CD4-positive, alpha-beta memory T cell (primary cell): ENCODE measurements at regions not wholly inside any gene's neighbourhood (a gene's known extent, or its start where the extent isn't known, plus 50 kb on each side); places are given as distances from the start of the nearest gene placed in this dataset.

ENCODE experiments used
- CTCF ChIA-PET: fragments of 350-600 bp; sonication (Branson Sonifier 250); formaldehyde crosslinking; loops from one replicate; lab custom pipeline; 2021; ENCODE audit warnings: inconsistent platforms; ENCODE audit not compliant: partially characterized antibody; lab: Charles Lee
- POLR2A ChIA-PET: fragments of 350-600 bp; sonication (Branson Sonifier 250); formaldehyde crosslinking; loops from one replicate; lab custom pipeline; 2021; ENCODE audit not compliant: partially characterized antibody; lab: Charles Lee
- DNase-seq, 5 donors: peaks; one replicate each; pipeline versions ENCODE4 v3.0.0 to v3.0.0-alpha.2; 2020 to 2022; ENCODE audit warnings: mixed read lengths in 1 of 5
- H3K27ac ChIP-seq: one replicate; pipeline ENCODE4 v1.7.0; 2013; ENCODE audit warnings: low read depth, low read length
- H3K27me3 ChIP-seq: 2 replicates; pipeline ENCODE4 v1.7.0; 2013; ENCODE audit warnings: mild to moderate bottlenecking, low read length, moderate library complexity; ENCODE audit not compliant: insufficient read depth
- H3K36me3 ChIP-seq: 2 replicates; pipeline ENCODE4 v1.7.0; 2013; ENCODE audit warnings: mild to moderate bottlenecking, low read length, moderate library complexity; ENCODE audit not compliant: insufficient read depth
- H3K4me1 ChIP-seq: 2 replicates; pipeline ENCODE4 v1.7.0; 2013; ENCODE audit warnings: mild to moderate bottlenecking, low read length, moderate library complexity; ENCODE audit not compliant: insufficient read depth
- H3K4me3 ChIP-seq, 2 donors: one replicate each; pipeline ENCODE4 v1.7.0; 2013; ENCODE audit warnings: low read length in 2 of 2, mild to moderate bottlenecking in 1 of 2
- H3K9me3 ChIP-seq, 2 donors: one replicate each; pipeline ENCODE4 v1.7.0; 2013; ENCODE audit warnings: low read length in 2 of 2, control low read depth in 1 of 2; ENCODE audit not compliant: control insufficient read depth in 1 of 2
- H3K27ac Mint-ChIP-seq, 7 donors: one replicate each; pipeline ENCODE4 v1.8.0; 2020 to 2021; ENCODE audit warnings: mixed read lengths in 7 of 7, mild to moderate bottlenecking in 6 of 7, inconsistent platforms in 3 of 7, moderate library complexity in 3 of 7
- H3K27me3 Mint-ChIP-seq, 2 donors: one replicate each; pipeline ENCODE4 v1.8.0; 2020 to 2021; ENCODE audit warnings: mixed read lengths in 2 of 2
- H3K36me3 Mint-ChIP-seq, 2 donors: one replicate each; pipeline ENCODE4 v1.8.0; 2020 to 2021; ENCODE audit warnings: mixed read lengths in 2 of 2, inconsistent platforms in 1 of 2, mild to moderate bottlenecking in 1 of 2
- H3K4me1 Mint-ChIP-seq, 4 donors: one replicate each; pipeline ENCODE4 v1.8.0; 2020 to 2021; ENCODE audit warnings: mixed read lengths in 4 of 4, mild to moderate bottlenecking in 1 of 4
- H3K4me3 Mint-ChIP-seq, 8 donors: one replicate each; pipeline ENCODE4 v1.8.0; 2020 to 2021; ENCODE audit warnings: mixed read lengths in 8 of 8, mild to moderate bottlenecking in 7 of 8, moderate library complexity in 6 of 8, inconsistent platforms in 3 of 8
- H3K9me3 Mint-ChIP-seq, 8 donors: one replicate each; pipeline ENCODE4 v1.8.0; 2020 to 2021; ENCODE audit warnings: mixed read lengths in 8 of 8, mild to moderate bottlenecking in 5 of 8, inconsistent platforms in 3 of 8, moderate library complexity in 1 of 8
- intact Hi-C: fragments of 100-400 bp; cut with micrococcal nuclease; formaldehyde crosslinking; loops from one replicate; pipeline ENCODE4 v1.15.1; 2023

- DNase-seq, result no peak
- Mint-ChIP-seq H3K4me1 (peaks cover 7 to 60% (median 48%) of the 10 kb centered on the region in 4 donors), H3K27me3 (no peaks in the 10 kb centered on the region), H3K36me3 (peaks cover 0 to 5% of the 10 kb centered on the region in 2 donors), H3K4me3 (peak overlapping the region in 1 of 8 donors; percentile 20), H3K9me3 (no peaks in the 10 kb centered on the region), H3K27ac (peak overlapping the region in 4 of 7 donors; percentile 75 to 94 (median 82))
- no peaks in the 10 kb centered on the region for H3K36me3 ChIP-seq
- CTCF ChIA-PET, result no interaction called here
- H3K27me3 ChIP-seq, result no peaks in the 10 kb centered on the region
- intact Hi-C loops, result loop anchor here (2.0 kb wide), 1 partner anchor 13 kb away; no protein-coding TSS in a partner anchor
- no peaks in the 10 kb centered on the region for H3K9me3 ChIP-seq
- no peak overlapping the region for H3K27ac ChIP-seq
- peaks cover 39% of the 10 kb centered on the region for H3K4me1 ChIP-seq
- no peak overlapping the region for H3K4me3 ChIP-seq
- POLR2A ChIA-PET, result no interaction called here
Observed at GRCh38 chr22:46067159-46068111, 82.9 kb upstream of the PPARA start.

- CTCF ChIA-PET, result no interaction called here
- intact Hi-C loops, result loop anchor here (2.0 kb wide), 1 partner anchor 13 kb away; no protein-coding TSS in a partner anchor
Observed at GRCh38 chr22:46068181-46068592, 82.1 kb upstream of the PPARA start.

GRCh38 chr22:46068593-46069491, 81.5 kb upstream of the PPARA start:
- H3K4me1 ChIP-seq, result peaks cover 46% of the 10 kb centered on the region
- H3K27me3 ChIP-seq, result no peaks in the 10 kb centered on the region
- no peaks in the 10 kb centered on the region for H3K27me3 Mint-ChIP-seq
- peak overlapping the region; percentile 66 to 94 (median 90) for H3K27ac Mint-ChIP-seq
- peaks cover 10 to 59% (median 46%) of the 10 kb centered on the region in 4 donors for H3K4me1 Mint-ChIP-seq
- intact Hi-C loops, result loop anchor here (2.0 kb wide), 1 partner anchor 14 kb away; no protein-coding TSS in a partner anchor
- no peak for DNase-seq
- H3K9me3 Mint-ChIP-seq, result no peaks in the 10 kb centered on the region
- peak overlapping the region; percentile 69 for H3K27ac ChIP-seq
- peaks cover 0 to 3% of the 10 kb centered on the region in 2 donors for H3K36me3 Mint-ChIP-seq
- no peaks in the 10 kb centered on the region for H3K9me3 ChIP-seq
- H3K4me3 ChIP-seq, result peak overlapping the region in 1 of 2 donors; percentile 68
- POLR2A ChIA-PET, result interaction anchor here (1.4 to 3.0 kb wide), 4 partner anchors 11 to 33 kb away, joined by 4 to 41 read pairs (median 24); no protein-coding TSS in a partner anchor
- H3K36me3 ChIP-seq, result no peaks in the 10 kb centered on the region
- H3K4me3 Mint-ChIP-seq, result peak overlapping the region; percentile 76 to 91 (median 78)
- CTCF ChIA-PET, result interaction anchor here (0.8 to 2.4 kb wide), 3 partner anchors 33 to 63 kb away, joined by 3 to 11 read pairs (median 4); no protein-coding TSS in a partner anchor

More at GRCh38 chr22:46068181-46068592, 82.1 kb upstream of the PPARA start:
- Histone ChIP-seq H3K27ac (no peak overlapping the region), H3K4me1 (peaks cover 42% of the 10 kb centered on the region), H3K9me3 (no peaks in the 10 kb centered on the region), H3K4me3 (no peak overlapping the region), H3K27me3 (no peaks in the 10 kb centered on the region), H3K36me3 (no peaks in the 10 kb centered on the region)
- Mint-ChIP-seq H3K4me3 (peak overlapping the region in 1 of 8 donors; percentile 15), H3K36me3 (peaks cover 0 to 3% of the 10 kb centered on the region in 2 donors), H3K4me1 (peaks cover 8 to 60% (median 49%) of the 10 kb centered on the region in 4 donors), H3K27me3 (no peaks in the 10 kb centered on the region), H3K9me3 (no peaks in the 10 kb centered on the region), H3K27ac (peak overlapping the region in 3 of 7 donors; percentile 22 to 94 (median 36))
- no peak for DNase-seq
- POLR2A ChIA-PET, result no interaction called here

GRCh38 chr22:46069521-46070214, 80.7 kb upstream of the PPARA start:
- Histone ChIP-seq H3K27ac (peak overlapping the region; percentile 69), H3K4me1 (peaks cover 46% of the 10 kb centered on the region), H3K4me3 (peak overlapping the region; percentile 29 to 68), H3K36me3 (no peaks in the 10 kb centered on the region), H3K9me3 (no peaks in the 10 kb centered on the region), H3K27me3 (no peaks in the 10 kb centered on the region)
- intact Hi-C loops, result loop anchor here (2.0 to 5.0 kb wide), 2 partner anchors 15 to 48 kb away; no protein-coding TSS in a partner anchor
- peak in 2 of 5 donors; percentile 8 to 56 for DNase-seq
- Mint-ChIP-seq H3K4me3 (peak overlapping the region; percentile 76 to 91 (median 78)), H3K4me1 (peaks cover 11 to 57% (median 43%) of the 10 kb centered on the region in 4 donors), H3K36me3 (peaks cover 0 to 3% of the 10 kb centered on the region in 2 donors), H3K9me3 (no peaks in the 10 kb centered on the region), H3K27ac (peak overlapping the region in 6 of 7 donors; percentile 25 to 94 (median 89)), H3K27me3 (no peaks in the 10 kb centered on the region)
- ChIA-PET CTCF (interaction anchor here (0.8 to 2.4 kb wide), 3 partner anchors 33 to 63 kb away, joined by 3 to 11 read pairs (median 4); no protein-coding TSS in a partner anchor), POLR2A (interaction anchor here (1.4 to 3.0 kb wide), 4 partner anchors 11 to 34 kb away, joined by 4 to 41 read pairs (median 24); no protein-coding TSS in a partner anchor)

- Histone ChIP-seq H3K9me3 (no peaks in the 10 kb centered on the region), H3K4me1 (peaks cover 48% of the 10 kb centered on the region), H3K27me3 (no peaks in the 10 kb centered on the region), H3K27ac (peak overlapping the region; percentile 69), H3K36me3 (no peaks in the 10 kb centered on the region), H3K4me3 (peak overlapping the region; percentile 29 to 68)
- H3K27me3 Mint-ChIP-seq, result no peaks in the 10 kb centered on the region
- H3K4me1 Mint-ChIP-seq, result peaks cover 11 to 55% (median 42%) of the 10 kb centered on the region in 4 donors
- peak overlapping the region; percentile 75 to 89 (median 79) for H3K4me3 Mint-ChIP-seq
- peaks cover 0 to 3% of the 10 kb centered on the region in 2 donors for H3K36me3 Mint-ChIP-seq
- CTCF ChIA-PET, result interaction anchor here (1.7 to 2.4 kb wide), 2 partner anchors 34 to 57 kb away, joined by 4 to 11 read pairs; no protein-coding TSS in a partner anchor
- DNase-seq, result peak in 1 of 5 donors; percentile 19
- no peaks in the 10 kb centered on the region for H3K9me3 Mint-ChIP-seq
- intact Hi-C loops, result loop anchor here (5.0 kb wide), 1 partner anchor 47 kb away; no protein-coding TSS in a partner anchor
- POLR2A ChIA-PET, result interaction anchor here (1.0 to 3.0 kb wide), 6 partner anchors 12 to 34 kb away, joined by 4 to 41 read pairs (median 12); no protein-coding TSS in a partner anchor
- H3K27ac Mint-ChIP-seq, result peak overlapping the region in 3 of 7 donors; percentile 29 to 94 (median 90)
Observed at GRCh38 chr22:46070215-46070802, 80.0 kb upstream of the PPARA start.
